Amniotic epithelial cell (primary cell): ENCODE measurements at regions not wholly inside any gene's neighbourhood (a gene's known extent, or its start where the extent isn't known, plus 50 kb on each side); places are given as distances from the start of the nearest gene placed in this dataset.
"Not testable (repeated sequence)": the region's sequence is repeated elsewhere in the genome, so short reads cannot be mapped to it uniquely, and the experiment has no call there.

Experiments used
- DNase-seq: peaks from one replicate; pipeline ENCODE4 v3.0.0-alpha.2; 2010; ENCODE audit warnings: low read depth

GRCh38 chr6:74631564-74631963, 574.3 kb downstream of the COL12A1 start:
- DNase-seq = no peak

GRCh38 chr6:74626288-74626687, 579.6 kb downstream of the COL12A1 start:
- no peak for DNase-seq

- no peak for DNase-seq
These were observed 582.8 kb downstream of the COL12A1 start for GRCh38 chr6:74623027-74623426.

DNA sequence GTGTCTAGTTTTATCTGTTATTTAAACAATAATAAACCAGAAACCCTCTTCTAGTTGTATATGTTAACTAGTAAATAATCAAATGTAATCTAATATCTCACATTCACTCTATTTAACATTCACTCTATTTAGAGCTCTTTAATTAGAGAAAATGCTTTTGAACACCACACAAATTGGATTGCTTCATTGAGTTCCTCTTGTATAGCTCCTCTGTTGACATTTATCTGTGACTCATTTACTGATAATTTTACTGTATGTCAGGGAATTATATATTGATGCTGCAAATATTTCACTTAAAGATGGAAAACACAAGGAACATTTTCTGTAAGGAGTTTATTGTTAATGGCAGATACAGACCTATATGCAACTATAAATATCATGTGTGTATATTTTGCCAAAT, 594.6 kb downstream of the COL12A1 start:
- DNase-seq = peak; percentile 36

- no peak for DNase-seq
These were observed 595.5 kb downstream of the COL12A1 start for GRCh38 chr6:74610352-74610751.

DNA sequence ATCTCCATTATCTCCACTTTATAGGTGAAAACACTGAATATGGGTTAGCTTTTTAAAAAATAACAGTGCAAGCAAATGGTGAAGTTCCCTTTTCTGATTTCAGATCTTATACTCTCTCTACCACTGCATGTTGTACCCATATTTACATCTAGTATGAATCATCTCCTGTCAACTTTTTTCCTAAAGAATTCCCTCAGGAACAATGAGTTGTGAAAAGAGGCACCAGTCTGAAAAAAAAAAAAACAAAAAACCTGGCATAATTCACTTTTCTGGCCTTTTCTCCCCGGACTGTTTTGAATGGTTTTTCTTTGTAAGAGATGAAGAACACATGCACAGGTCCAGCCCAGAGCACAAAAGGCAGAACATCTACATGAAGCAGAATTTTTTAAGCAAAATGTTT, 596.0 kb downstream of the COL12A1 start:
- DNase-seq = no peak

DNA sequence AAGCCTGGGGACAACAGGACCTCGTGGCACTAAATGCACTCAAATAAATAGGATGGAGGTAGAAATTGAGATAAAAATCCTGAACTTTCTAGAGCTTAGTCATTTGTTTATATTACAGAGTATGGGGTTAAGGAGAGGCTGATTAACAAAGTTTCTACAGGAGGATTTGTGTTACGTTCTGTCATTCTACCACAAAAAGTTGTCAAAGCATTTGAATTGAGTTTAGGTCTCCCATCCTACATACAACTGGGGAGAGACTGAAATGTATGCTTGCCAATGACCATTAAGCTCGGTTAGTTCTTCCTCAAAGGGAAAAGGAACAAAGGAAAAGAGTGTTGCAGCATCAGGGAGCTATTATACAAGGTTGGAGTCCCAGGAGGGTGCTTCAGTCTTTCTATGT, 597.9 kb downstream of the COL12A1 start:
- DNase-seq = peak; percentile 58

DNA sequence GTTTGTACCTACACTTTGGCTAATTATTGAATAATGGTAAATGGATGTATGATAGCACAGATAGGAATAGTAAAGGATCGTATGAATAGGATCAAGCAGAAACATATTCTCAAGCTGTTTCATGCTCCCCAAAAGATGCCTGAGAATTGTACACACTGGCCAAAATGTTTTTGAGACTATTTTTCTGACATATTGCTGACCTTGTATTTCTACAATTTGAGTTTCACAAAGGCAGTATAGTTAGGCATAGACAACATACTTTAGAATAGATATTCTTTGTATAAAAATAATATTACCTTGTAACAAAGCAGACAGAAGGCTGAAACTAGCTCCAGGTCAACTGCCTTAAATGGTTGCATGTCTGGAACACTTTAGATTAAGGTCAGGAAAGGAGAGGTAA, 598.4 kb downstream of the COL12A1 start:
- no peak for DNase-seq

DNA sequence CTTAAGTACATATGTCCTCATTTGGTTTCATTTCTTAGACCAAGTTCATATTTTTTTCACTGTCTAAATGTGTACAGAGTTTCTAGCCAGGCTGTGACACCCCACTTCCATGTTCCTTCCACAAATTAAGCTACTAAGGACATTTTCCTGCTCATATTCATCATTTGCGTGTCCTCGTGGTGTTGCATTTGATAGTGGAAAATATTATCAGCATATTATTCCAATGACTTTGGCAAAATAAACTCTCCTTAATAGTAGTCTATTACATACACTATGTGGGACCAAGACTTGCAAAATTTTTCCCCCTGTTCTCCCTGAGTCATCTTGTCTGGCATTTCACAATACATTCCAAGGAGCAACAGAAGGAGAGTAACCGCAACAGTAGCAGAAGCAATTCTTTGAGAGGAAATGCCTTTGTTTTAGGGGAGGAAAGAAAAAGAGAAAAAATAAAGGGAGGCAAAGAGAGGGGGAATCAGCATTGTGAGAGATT, 599.2 kb downstream of the COL12A1 start:
- DNase-seq = peak; percentile 97

GRCh38 chr6:74605922-74606581, 599.8 kb downstream of the COL12A1 start:
- no peak for DNase-seq

DNA sequence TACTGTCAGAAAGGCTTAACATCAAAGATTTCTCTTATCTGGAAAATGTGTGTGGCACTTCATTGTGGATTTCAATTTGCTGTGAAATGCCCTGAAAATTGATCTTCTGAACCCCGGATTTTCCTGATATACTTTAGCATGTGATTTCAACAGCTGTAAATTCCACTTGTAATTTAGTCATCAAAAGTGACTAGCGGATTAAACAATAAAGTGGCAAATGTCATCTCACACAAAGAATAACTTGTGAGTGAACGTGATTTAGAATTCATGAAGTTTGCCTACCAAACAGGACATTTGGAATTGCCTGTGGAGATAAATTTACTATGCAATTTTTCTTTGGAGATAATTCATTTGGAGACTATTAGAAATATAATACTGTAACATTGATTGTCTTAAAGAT, 601.6 kb downstream of the COL12A1 start:
- DNase-seq = no peak

- DNase-seq = no peak
These were observed 602.4 kb downstream of the COL12A1 start for GRCh38 chr6:74603322-74604076.

DNA sequence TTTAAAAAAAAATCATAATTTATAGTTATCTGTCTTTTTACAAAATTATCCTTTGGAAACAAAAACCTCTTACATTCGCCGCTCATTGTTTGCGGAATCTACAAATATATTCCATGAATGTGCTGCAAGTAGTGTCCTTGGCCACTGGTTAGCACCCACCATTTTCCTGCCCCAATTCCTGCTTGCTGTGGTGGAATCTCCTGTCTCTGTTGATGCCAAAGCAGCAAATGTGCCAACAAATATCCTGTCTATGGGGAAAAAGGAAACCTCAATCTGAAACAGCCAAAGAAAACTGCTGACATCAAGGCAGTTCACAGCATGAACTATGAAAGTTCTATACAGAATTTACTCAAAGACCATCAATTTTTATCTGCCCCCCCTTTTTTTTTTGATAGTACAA, 603.6 kb downstream of the COL12A1 start:
- DNase-seq = no peak

DNA sequence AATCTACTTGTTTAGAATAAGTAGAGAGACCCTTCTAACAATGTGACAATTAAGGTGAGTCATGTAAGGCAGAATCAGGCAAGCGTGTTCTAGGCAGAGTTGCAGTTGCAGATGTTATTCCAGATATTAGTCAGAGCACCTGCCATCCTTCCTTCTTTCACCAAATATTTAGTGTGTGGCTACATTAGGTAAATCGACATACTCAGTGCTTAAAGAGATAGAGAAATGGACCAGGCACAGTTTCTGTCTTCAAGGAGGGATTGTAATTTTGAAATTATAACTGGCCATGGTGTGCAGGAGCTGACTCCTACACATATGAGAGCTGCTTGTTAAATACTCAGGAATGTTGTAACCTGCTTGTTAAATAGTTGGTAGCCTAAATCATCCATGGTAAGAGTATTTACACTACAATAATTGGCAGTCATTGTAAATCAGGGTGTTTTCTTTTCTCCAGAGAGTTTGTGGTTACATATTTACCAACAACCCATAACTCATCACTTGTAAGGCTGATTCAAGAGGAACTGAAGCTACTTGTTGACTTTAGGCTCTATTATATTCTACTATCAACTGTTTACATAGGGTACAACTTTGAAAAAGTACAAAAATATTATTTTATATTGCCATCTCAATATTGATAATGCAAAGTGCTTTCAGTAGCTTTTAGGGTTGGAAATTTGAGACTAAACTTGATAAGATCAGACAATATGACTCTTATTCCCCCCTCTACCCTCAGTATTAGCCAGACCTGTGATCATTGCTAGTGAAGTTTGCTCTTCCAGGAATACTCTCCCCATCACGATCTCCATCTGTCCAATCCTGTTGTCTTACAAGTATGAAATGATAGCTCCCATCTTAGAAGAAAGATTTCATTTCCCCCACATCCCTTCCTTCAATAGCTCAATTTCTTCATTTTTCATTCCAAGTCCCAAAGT, 607.1 kb downstream of the COL12A1 start:
- peak; percentile 76 for DNase-seq

GRCh38 chr6:74597840-74598239, 608.0 kb downstream of the COL12A1 start:
- no peak for DNase-seq

DNA sequence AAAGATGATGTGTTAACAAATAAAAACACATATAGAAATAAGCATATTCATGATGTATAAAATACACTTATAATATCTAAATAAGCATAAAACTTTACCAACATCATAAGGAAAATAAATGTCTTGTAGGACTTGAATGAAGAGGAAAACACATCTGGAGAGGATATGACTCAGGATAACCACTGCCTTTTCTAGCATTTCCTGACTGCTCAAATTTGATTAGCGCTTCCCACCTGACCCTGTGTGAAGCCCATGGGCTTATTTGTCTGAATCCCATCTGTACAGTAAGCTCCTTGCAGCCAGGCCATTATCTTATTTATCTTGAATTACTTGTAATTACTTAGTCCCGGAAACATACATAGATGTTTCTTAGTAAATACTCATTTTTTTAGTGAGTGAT, 608.6 kb downstream of the COL12A1 start:
- DNase-seq = peak; percentile 38

- no peak for DNase-seq
These were observed 609.3 kb downstream of the COL12A1 start for GRCh38 chr6:74596588-74596987.

GRCh38 chr6:74594350-74594749, 611.5 kb downstream of the COL12A1 start:
- not testable (repeated sequence) for DNase-seq

DNA sequence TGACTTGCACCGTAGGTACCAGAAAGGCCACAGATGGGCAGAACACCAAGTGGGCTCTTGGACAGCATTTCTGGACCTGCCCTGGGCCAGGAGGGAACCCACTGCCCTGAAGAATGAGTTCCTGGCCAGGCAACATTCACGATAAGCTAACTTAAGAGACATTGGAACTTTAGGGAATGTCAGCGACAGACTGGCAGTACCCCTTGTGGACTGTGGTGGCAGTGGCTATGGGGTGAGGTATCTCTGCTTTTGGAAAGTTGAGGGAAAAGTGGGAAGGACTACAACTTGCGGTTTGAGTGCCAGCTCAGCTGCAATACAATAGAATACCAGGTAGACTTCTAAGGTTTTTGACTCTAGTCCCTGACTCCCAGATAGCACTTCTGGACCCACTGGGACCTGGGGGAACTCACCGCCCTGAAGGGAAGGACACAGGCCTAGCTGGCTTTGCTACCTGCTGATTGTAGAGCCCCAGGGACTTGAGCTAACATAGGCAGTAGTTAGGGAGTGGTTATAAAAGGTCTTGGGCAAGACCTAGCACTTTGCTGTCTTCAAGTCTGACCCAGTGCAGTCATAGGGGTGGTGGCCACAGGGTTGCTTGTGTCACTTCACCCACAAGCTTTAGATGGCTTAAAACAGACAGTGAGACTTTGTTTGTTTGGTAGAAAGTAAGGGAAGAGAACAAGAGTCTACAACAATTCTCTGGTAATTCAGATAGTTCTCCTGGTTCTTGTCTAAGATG, 617.6 kb downstream of the COL12A1 start:
- DNase-seq = no peak

DNA sequence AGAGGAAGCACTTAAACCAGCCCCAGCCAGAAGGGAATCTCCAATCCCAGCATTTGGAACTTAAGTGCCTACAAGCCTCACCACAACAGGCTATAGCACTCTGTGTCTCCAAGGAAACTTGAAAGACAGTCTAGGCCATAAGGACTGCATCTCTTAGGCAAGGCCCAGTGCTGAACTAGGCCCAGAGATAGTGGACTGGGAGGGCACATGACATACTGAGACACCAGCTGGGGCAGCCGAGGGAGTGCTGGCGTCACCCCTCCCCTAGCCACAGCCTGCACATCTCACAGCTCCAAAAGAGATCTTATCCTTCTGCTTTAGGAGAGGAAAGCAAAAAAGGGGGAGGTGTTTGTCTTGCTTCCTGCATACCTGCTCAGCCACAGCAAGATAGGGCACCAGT, 618.5 kb downstream of the COL12A1 start:
- DNase-seq = no peak

DNA sequence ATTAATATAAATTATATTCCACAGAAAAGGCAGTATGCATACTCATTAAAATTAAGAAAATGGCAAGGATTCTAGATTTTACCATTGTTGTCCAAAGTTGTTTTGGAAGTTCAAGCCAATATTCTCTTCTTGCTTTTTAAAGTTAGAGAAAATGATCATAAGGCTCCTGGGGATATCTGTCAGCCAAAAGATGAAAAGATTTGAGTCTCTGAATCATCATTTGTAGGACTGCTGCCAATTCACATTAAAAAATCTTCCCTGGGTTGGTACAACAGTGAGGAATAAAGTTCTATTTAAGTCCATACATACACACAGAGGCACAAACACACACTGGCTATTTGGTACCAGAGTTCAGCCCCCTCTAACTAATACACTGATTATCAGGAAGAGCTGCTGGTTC, 620.1 kb downstream of the COL12A1 start:
- peak; percentile 60 for DNase-seq

GRCh38 chr6:74581681-74582080, 624.2 kb downstream of the COL12A1 start:
- no peak for DNase-seq
